ENCODE measurements at regions not wholly inside any gene's neighbourhood (a gene's known extent, or its start where the extent isn't known, plus 50 kb on each side); places are given as distances from the start of the nearest gene placed in this dataset.
A peak's percentile ranks its signal among the peaks of the same experiment; 100 is the strongest.

DNA sequence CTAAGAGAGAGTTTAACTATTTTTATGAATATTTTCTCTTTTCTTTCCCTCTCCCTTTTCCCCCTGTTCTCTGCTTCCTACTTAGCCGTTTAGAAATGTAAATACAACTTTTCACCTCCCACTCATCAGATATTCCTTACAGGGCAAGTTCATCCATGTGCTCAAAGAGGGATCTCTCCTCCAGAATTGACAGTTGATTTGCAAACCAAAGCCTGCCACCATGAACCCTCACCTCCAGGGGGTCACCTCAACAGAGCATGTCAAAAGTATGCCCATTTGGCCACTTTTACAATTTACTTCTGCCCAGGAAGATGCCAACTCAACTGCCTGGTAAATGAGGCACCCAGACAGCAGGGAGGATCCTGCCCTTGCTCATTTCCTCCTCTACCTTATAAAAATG lies 149.2 kb upstream of the GYPC start:
- Mint-ChIP-seq H3K27me3 (ENCODE audit: insufficient read depth) (no peaks in the 10 kb centered on the region), H3K4me1 (peaks cover 13% of the 10 kb centered on the region), H3K4me3 (no peak overlapping the region), H3K27ac (no peak overlapping the region), H3K36me3 (ENCODE audit: low read depth) (no peaks in the 10 kb centered on the region), H3K9me3 (no peaks in the 10 kb centered on the region)
- no peak overlapping the region for H3K9ac ChIP-seq (ENCODE audit: extremely low read depth, low read length, poor library complexity, severe bottlenecking)
- 25 to 43% methylated on average over 1 of the region's 1 CpG for WGBS, 2 experiments (ENCODE audit: insufficient coverage in 1 of 2, insufficient read length in 1 of 2)
- H3K36me3 ChIP-seq (ENCODE audit: control insufficient read depth, insufficient read depth, low read length) = no peaks in the 10 kb centered on the region
- peaks cover 7% of the 10 kb centered on the region for H3K4me1 ChIP-seq (ENCODE audit: control insufficient read depth, insufficient read depth, low read length)
- TF ChIP-seq, protein P1, sequence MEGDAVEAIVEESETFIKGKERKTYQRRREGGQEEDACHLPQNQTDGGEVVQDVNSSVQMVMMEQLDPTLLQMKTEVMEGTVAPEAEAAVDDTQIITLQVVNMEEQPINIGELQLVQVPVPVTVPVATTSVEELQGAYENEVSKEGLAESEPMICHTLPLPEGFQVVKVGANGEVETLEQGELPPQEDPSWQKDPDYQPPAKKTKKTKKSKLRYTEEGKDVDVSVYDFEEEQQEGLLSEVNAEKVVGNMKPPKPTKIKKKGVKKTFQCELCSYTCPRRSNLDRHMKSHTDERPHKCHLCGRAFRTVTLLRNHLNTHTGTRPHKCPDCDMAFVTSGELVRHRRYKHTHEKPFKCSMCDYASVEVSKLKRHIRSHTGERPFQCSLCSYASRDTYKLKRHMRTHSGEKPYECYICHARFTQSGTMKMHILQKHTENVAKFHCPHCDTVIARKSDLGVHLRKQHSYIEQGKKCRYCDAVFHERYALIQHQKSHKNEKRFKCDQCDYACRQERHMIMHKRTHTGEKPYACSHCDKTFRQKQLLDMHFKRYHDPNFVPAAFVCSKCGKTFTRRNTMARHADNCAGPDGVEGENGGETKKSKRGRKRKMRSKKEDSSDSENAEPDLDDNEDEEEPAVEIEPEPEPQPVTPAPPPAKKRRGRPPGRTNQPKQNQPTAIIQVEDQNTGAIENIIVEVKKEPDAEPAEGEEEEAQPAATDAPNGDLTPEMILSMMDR (conservative IDR thresholded peaks at IDR 0.05) = peak; percentile 40
- DNase-seq = no peak
- H3K9me3 ChIP-seq (ENCODE audit: control insufficient read depth, low read length) = no peaks in the 10 kb centered on the region
- H3K27me3 ChIP-seq (ENCODE audit: control insufficient read depth, insufficient read depth, low read length, poor library complexity, severe bottlenecking) = no peaks in the 10 kb centered on the region
- H3K27ac ChIP-seq (ENCODE audit: low read depth, low read length) = peak overlapping the region; percentile 13
- H3K4me3 ChIP-seq (ENCODE audit: low read length) = no peak overlapping the region

DNA sequence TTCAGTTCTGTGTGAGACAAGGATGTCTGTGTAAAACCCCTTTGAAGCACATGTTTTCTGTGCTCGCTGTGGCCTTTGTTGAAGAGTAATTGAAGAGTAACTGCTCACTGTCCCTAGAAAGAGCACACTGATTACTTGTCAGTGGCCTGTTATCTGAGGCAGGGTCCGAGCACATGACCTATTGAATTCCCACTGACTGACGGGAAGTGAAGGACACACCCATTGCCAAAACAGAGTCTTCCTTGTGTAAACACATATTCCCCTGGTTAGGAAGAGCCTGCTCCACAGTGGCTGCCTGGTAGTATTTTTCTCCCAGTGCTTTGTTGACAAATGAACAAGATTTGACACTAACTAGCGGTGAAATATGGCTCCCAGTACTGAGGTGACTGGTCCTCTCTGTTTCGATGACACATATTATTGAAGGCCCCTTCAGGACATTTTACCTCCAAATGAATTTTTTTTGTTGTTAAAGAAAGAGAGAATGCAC lies 148.5 kb upstream of the GYPC start:
- H3K36me3 Mint-ChIP-seq (ENCODE audit: low read depth) = no peaks in the 10 kb centered on the region
- TF ChIP-seq, protein P1 (conservative IDR thresholded peaks at IDR 0.05) = no peak
- no peak for DNase-seq
- H3K4me1 Mint-ChIP-seq = peaks cover 13% of the 10 kb centered on the region
- H3K27ac Mint-ChIP-seq = no peak overlapping the region
- Histone ChIP-seq H3K27ac (ENCODE audit: low read depth, low read length) (peak overlapping the region; percentile 13), H3K36me3 (ENCODE audit: control insufficient read depth, insufficient read depth, low read length) (no peaks in the 10 kb centered on the region), H3K9me3 (ENCODE audit: control insufficient read depth, low read length) (no peaks in the 10 kb centered on the region), H3K9ac (ENCODE audit: extremely low read depth, low read length, poor library complexity, severe bottlenecking) (no peak overlapping the region), H3K4me1 (ENCODE audit: control insufficient read depth, insufficient read depth, low read length) (peaks cover 7% of the 10 kb centered on the region), H3K4me3 (ENCODE audit: low read length) (no peak overlapping the region), H3K27me3 (ENCODE audit: control insufficient read depth, insufficient read depth, low read length, poor library complexity, severe bottlenecking) (no peaks in the 10 kb centered on the region)
- no peaks in the 10 kb centered on the region for H3K9me3 Mint-ChIP-seq
- WGBS, 2 experiments (ENCODE audit: insufficient coverage in 1 of 2, insufficient read length in 1 of 2) = 73 to 85% methylated on average over 2 to 5 of the region's 5 CpGs
- H3K27me3 Mint-ChIP-seq (ENCODE audit: insufficient read depth) = no peaks in the 10 kb centered on the region
- no peak overlapping the region for H3K4me3 Mint-ChIP-seq

DNA sequence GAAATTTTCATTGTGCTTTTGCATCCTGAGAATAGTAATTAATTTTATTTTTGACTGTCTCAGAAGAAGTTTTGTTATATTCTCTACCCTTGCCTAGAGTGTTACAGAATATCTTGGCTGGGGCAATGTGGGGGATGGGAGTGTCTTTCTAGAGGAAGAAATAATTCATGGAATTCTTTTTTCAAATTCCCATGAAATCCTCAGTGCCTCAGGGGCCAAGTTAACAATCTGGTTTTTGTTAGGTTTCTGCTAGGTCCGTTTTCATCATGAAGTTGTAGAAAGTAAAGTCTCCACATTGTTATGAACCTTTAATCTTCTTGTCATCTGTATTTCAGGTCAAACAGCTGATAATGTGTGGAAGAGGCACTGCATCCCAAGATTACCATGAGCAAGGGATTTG lies 145.6 kb upstream of the GYPC start:
- Histone ChIP-seq H3K36me3 (ENCODE audit: control insufficient read depth, insufficient read depth, low read length) (no peaks in the 10 kb centered on the region), H3K4me3 (ENCODE audit: low read length) (no peak overlapping the region), H3K4me1 (ENCODE audit: control insufficient read depth, insufficient read depth, low read length) (peaks cover 7% of the 10 kb centered on the region), H3K27me3 (ENCODE audit: control insufficient read depth, insufficient read depth, low read length, poor library complexity, severe bottlenecking) (no peaks in the 10 kb centered on the region), H3K9me3 (ENCODE audit: control insufficient read depth, low read length) (peaks cover 6% of the 10 kb centered on the region), H3K9ac (ENCODE audit: extremely low read depth, low read length, poor library complexity, severe bottlenecking) (no peak overlapping the region), H3K27ac (ENCODE audit: low read depth, low read length) (no peak overlapping the region)
- H3K27me3 Mint-ChIP-seq (ENCODE audit: insufficient read depth) = no peaks in the 10 kb centered on the region
- TF ChIP-seq, protein P1 (conservative IDR thresholded peaks at IDR 0.05) = no peak
- H3K9me3 Mint-ChIP-seq = peaks cover 7% of the 10 kb centered on the region
- peaks cover 13% of the 10 kb centered on the region for H3K4me1 Mint-ChIP-seq
- no peak overlapping the region for H3K27ac Mint-ChIP-seq
- no peak overlapping the region for H3K4me3 Mint-ChIP-seq
- no peaks in the 10 kb centered on the region for H3K36me3 Mint-ChIP-seq (ENCODE audit: low read depth)
- no peak for DNase-seq
- 71 to 76% methylated on average over 1 of the region's 1 CpG for WGBS, 2 experiments (ENCODE audit: insufficient coverage in 1 of 2, insufficient read length in 1 of 2)
